NCI-H1417 treated with DMSO at 0.1 percent for 48 hours (cell line): ENCODE measurements at regions not wholly inside any gene's neighbourhood (a gene's known extent, or its start where the extent isn't known, plus 50 kb on each side); places are given as distances from the start of the nearest gene placed in this dataset.
"Not testable (repeated sequence)": the region's sequence is repeated elsewhere in the genome, so short reads cannot be mapped to it uniquely, and the experiment has no call there.

Source experiments
- DNase-seq: peaks from one replicate; lab custom pipeline; 2025; lab: John Stamatoyannopoulos, UW

DNA sequence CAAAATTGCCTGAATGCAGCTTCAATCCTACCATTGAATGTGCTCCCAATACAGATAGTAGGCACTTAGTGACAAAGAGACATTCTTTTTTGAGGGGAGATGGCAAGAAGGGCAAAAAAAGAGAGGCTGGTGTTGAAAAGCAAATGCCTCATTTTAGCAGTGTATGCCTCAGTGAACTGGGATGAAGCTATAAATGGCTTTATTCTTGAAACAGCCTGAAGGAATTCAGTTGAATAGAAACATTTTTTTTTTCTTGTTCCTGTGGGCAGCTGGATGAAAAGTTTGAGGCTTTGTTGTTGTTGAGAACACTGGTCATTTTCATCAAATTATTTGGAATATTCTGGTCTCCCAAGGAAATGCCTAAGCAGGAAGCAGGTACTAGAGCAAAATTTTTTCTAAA lies 228.9 kb downstream of the RNF144A start:
- no peak for DNase-seq

DNA sequence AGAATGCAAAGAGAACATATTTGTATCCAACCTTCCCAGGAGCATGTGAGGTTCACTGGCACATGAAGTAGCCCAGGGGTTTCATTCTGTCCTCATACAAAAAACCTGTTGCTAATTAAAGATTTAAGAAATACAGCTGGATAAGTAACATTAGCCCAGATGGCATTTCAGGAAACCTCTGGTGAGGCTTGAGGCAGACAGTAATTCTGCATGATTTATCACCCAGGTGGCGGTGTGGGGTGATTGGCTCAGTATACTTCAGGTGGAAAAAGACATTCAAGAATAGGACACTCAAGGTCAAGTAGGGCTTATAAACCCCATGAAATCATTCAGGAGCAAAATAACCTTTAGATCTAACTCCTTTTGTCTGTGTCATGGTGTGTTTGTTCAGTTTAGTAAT lies 237.4 kb downstream of the RNF144A start:
- peak; percentile 4 for DNase-seq

DNA sequence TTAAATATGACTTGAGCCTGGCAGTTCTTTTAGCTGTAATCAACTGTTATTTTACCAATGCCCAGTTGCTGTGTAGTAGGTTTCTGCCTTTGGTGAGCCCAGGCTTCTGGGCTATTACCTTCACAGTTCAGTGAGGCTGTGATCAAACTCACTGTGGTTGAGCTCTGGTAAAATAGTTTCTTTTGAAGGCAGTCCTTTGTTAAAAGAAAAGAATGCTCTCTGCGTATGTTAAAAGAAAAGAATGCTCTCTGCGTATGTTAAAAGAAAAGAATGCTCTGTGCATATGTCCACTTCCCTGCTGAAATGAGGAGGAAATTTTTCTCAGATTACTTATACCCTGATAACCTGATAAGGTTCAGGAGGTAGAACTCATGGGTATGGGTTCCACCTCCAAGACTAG lies 244.3 kb downstream of the RNF144A start:
- DNase-seq: no peak

DNA sequence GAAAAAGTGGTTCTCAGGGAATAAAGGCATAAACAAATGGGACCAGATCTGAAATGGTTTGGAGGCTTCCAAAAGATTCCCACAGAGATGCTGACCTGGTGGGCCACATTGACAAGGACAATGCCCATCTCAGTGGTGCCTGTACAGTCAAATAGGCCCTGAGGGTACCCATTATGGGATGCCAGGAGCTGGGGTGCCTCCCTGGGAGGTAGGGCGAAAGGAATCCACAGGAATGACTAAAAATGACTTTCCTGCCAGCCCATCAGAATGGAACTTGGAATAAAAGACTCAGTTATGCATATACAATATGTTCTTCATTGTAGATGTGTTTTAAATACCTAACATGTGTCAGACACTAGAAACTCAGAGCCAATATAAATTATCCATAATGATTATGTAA lies 248.5 kb downstream of the RNF144A start:
- DNase-seq: no peak

DNA sequence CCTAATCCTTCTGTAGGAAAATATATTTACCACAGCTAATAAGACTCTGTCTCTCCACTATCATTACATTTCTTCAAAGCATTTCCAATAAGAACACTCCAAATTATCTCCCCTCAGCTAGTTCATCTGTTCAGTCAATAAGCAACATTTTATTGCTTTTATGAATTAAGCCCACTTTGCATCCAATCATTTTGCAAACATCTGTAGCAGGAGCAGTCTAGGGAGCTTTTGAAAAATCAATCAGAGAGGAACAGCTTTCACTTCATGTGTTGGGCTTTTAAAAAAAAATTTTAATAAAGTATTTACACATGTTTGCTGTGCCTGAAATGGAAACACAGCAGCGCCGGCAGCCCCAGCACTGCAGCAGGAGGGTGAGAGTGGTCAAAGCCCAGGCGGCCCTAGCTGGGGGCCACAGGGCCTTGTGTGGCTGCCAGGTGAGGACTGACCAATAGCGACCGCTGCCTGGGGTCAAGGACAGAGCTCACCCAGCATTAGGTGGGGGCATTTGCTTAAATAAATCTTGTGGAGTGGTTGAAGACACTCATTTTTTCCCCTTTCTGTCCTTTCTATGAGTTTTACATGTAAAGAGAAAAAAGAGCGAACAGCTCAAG lies 250.7 kb downstream of the RNF144A start:
- no peak for DNase-seq

DNA sequence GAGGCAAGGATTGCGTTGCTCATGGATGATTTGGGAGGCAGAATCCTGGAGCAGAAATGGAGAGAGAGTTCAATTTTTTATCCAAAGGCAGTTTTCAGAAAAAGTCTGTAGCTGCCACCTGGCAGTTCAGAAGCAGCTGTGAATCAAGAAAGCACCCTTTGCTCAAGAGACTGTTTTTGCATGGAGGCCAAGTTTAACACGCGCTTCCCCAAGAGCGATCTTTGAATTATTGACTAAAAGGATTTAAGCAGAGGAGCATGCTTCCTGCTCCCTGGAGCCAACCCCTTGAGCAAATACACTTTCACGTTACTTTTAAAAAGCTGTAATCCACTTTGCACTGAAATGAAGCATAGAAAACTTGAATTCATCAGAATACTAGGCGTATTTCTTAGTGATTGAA lies 252.4 kb downstream of the RNF144A start:
- DNase-seq: no peak

DNA sequence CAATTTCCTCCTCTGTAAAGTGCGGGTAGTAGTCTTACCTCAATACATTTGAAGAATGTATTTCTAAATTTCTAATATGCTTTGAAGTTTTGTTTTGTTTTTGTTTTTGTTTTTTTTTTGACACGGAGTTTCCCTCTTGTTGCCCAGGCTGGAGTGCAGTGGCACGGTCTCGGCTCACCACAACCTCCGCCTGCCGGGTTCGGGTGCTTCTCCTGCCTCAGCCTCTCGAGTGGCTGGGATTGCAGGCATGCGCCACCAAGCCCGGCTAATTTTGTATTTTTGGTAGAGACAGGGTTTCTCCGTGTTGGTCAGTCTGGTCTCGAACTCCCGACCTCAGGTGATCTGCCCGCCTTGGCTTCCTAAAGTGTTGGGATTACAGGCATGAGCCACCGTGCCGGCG lies 261.8 kb downstream of the RNF144A start:
- DNase-seq: not testable (repeated sequence)

DNA sequence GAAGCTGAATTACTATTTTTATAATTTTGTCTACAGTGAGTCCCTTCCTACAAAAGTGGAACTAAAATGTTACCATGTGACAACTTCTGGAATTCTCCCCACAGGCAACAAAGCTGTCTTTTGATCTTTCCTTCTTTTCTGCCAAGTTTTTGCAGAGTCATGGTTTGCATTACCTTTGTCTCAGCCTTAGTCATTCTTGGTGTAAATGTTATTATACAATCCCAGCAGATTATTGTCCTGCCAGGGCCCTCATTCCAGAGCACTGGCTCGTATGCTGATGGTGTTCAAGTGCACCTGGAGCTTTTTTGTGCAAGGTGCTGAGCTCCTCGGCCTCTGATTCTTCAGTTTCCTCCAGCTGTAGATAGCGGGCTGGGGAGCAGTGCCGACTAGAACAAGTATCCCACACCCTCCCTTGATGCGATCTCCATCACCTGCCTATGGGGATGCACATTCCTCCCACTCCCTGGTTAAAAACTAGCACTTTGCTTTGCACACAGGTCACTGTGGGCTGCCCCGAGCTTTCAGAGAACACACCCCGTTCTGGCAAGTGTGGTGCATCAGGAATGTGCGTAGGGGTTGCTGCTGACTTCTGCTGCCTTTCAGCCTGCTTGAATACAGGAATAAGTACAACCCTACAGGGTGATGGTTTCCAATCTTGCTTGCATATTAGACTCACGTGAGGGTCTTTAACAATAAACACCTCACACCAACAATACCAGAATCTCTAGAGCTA lies 263.6 kb downstream of the RNF144A start:
- DNase-seq: no peak

DNA sequence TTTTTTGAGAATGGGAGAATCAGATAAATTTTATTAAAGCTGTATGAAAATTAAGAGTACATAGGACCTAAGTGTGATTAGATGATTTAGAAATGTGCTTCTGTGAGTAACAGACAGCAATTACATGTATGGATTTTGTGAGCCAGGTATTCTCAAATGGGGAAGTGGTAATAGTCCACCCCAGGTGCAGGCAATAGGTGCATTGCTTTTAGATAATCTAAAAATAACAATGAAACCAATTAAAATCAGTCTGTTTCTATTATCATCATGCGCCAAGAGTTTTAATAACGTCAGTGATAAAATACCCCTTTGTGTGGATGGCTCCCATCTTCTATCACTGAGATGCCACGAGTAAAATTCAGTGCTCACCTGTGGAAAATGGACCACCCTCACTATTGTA lies 265.3 kb downstream of the RNF144A start:
- no peak for DNase-seq

DNA sequence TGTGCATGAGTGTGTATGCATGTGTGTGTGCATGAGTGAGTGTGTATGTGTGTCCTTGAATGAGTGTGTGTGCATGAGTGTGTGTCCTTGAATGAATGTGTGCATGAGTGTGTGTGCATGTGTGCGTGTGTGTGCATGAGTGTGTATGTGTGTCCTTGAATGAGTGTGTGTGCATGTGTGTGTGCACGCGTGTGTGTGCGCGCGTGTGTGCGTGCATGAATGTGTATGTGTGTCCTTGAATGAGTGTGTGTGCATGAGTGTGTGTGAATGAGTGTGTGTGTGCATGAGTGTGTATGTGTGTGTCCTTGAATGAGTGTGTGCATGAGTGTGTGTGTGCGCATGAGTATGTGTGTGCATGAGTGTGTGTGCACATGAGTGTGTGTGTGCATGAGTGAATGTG lies 271.9 kb downstream of the RNF144A start:
- no peak for DNase-seq

DNA sequence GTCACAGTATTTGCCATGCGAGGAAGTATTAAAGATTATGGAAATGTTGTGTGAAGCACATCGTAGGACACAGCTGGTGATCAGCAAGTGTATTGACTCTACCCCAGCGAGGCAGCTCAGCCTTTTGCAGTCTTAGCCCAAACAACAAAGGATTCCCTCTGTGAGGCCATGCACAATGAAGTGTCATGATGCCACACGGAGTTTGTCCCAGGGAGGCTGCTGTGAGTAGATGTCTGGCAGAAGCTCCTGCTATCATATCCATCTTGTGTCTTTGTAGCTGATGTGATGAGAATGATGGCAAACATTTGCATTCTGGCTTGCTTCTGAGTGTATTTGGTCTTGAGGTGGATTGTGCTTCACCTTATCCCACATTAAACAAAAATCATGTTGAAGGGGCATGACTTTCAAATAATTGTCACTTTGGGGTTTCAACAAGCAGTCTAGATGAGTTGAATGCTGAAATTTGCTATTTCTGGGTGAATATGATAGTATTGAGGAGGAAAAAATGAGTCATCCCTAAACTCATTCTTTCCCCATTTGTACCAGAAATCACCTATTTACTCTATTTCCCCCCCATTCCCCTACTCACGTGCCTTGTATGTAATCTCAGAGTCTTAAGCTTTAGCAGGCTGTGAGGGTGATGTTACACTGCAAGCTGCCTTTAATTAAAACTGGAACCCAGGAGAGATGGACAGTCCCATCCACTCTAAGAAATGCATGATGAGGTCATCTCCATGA lies 273.5 kb downstream of the RNF144A start:
- no peak for DNase-seq

DNA sequence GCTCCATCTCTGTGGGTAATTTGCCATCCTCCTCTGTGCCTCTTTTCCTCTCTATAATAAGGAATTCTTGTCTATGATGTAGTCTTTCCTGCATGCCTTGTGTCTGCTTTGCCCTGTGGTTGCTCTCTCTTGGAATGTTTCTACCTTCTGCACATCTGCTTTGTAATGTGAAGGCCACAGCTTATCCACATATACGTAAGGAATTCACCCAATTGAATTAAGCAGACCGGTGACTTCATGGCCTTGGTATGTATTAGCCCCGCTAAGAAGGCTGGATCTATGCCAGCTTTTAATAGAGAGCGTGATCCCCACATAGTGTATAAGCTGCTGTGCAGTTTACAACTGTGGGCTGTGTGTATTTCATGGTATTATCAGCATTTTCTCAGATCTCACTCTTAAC lies 274.7 kb downstream of the RNF144A start:
- no peak for DNase-seq

DNA sequence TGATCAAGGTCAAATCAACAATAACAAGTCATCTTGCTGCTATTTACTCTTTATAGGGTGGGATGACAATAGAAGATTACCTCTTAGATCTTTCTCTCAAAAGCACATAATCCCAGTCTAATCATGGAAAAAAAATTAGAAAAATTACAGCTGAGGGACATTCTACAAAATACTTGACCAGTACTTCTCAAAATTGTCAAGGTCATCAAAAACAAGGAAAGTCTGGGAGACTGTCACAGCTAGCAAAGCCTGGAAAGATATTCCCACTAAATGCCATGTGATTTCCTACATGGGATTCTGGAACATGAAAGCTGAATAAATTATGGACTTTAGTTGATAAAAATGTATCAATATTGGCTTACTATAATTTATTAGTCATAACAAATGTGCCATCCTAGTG lies 276.2 kb downstream of the RNF144A start:
- DNase-seq: no peak

DNA sequence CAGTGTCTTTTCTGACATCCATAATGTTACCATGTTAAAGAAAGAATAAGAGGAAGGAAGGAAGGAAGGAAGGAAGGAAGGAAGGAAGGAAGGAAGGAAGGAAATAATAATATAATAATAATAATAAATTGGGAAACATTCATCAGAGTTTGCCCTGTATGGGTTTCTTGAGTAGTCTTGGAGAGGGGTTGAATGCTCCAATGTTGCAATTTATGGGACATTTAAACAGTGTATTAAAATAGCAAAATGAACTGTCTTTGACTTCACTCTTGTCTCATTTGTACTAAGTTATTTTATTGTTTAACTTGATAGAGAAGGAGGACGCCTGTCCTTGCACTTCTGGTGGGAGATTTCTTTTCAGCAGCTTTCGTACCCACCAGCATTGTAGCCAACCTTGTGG lies 277.7 kb downstream of the RNF144A start:
- DNase-seq: no peak

DNA sequence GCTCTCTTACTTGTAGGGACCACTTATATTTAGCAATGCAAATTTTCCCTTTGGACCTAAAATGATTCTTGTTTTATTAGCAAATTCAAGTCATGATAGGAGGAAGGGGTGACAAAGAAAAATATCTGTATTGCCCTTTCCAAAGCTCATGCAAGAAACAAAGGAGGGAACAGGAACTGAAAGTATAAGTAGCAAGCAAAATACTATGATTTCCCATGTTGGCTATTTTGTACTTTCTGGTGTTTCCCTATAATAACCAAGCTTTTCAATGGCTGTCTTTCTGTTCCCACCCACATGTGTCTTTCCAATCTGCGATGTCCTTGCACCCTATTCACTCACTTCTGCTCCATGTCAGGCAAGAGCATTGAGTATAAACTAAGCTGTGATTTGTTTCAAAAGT lies 279.7 kb downstream of the RNF144A start:
- no peak for DNase-seq

DNA sequence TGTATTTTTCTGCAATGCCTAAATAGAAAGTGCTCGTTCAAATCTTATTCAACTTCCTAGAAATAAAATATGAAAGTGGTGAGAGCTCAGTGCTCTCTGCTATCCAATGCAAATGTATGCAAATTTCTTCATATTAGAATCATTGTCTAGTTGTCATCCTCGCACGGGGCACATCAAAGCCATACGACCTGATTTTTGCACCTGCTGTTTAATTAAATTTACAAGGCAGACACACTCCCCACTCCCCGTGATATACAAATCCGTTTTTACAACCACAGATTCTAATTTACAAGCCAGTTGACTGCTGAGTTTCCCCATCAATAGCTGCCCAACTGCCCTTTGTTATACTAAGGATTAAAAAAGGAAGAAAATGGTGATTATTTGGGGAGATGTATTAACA lies 284.6 kb downstream of the RNF144A start:
- DNase-seq: no peak

DNA sequence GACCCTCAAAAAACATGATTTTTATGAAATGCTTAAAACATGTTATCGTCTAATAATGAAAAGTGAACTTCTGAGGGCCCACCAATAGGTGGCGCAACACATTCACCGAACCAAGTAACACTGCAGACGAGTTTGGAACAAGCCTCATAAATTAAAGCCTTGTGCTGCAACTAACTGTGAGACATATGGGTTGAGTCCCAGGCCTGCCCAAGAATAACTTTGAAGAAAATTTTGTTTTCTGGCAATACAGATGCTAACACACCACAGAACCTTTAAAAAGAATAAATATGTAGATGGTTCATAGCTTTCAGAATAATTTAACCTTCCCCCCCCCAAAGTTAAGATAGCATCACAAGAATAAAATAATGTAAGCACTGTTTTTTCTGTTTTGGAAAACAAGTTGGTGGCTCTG lies 285.9 kb downstream of the RNF144A start:
- peak; percentile 36 for DNase-seq

DNA sequence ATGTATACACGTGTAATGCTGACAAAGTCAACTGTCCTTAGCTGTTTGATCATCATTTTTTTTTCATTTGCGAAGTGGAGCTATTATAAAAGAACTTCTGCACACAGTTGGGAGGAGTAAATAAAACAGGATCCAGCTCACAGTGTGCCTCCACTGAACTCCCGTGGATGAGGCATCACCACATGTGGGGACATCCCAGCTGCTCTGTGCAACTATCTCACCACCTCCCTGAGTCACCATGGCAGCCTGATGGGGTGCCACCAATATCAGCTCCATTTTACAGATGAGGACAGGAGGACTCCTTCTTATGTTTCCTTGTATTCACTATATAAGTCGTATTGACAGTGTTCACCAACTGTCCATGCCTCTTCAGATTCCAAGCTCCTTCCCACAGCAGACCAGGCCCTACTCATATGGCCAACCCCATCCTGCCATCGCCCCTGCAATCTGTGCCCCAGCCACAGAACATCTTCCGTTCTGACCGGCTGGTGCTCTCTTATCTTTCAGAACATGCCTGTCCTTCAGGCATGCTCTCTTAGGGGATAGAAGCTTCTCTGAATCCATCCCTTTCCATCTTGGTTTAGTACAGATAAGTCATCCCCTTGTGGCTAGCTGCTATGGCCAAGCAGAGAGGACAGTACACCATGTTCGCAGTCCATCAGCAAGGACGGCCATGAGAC lies 288.1 kb downstream of the RNF144A start:
- DNase-seq: no peak

DNA sequence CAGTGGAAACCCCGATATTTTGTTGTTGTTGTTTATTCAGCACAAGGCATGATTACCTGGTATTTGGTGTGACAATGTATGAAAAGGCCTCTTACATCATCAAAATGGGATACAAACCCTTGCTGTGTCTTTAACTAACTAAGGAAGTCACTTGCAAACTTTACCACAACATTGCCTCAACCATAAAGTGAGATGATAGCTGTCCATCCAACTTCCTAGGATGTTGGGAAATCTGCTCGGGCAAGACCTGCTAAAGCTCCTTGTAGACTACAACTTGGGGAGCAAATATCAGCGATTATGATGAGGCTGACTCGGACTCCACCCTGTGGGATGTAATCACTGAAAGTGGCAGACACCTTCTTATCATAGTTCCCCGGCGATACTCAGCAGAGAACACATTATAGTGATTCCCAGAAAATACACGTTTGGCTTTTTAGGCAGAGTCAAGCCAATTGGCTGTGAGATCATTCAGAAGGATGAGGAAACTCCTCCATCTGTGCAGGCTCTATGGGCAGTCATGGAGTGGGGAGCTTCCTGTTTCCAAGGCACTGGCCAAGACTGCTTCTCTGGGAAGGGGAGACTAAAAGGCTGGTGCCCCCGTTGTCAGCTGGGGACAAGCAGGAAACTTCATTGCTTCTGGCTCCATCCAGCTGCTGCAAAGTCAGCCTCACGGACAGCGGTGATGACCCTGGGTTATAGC lies 289.0 kb downstream of the RNF144A start:
- no peak for DNase-seq

DNA sequence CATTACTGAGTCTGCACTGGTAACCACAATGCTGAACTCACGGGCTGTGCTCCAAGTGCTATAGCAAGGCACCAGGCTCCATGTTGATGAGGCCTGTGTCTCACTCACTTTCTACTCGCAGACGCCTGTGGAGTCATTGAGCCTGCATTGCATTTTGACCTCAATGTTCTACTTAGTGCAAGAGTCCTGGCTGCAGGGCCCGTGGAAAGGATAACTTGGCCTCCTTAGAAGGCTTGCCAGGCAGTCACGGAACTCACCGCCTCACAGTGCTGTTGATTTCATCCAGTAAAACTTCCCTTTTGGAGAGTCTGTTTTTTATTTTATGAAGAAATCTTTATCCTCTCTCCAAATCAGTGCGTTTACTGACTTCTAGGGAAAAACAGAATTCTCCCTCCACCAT lies 290.4 kb downstream of the RNF144A start:
- no peak for DNase-seq

DNA sequence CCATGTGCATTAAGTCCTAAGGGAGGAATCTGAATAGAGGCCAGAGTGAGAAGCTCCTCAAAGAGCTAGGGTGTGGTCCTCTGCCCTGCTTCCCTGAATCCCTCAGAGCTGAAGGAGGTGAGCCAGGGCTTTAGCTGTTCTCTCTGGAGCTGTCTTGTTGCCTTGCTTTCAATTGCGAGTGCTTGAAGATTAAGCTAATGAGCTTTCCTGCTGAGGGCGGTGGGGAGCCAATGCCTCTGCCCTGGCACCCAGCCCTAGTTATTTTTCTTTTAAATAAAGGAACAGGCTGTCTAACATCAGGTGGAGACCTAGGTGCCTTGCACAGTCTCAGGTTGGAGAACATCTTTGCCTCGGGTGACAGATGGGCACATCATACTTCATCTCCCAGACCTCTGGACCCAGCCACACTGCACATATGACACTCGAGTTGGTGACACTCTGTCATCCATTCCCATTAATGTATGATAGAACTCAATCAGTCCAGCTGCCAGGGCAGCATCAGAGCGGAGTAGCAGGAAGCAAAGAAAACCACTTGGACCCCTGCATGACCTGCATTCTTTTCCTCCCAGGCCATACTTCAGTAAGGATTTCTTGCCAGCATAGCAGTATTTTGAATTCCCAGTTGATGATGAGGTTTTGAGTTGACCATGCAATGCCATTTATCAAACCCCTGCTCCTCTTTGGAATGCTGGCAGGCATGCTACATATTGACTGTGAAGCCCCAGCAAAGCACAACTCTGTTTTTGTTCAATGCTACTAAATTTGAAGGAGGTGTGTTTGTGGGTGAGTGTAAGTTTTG lies 292.7 kb downstream of the RNF144A start:
- DNase-seq: no peak
